ENCODE measurements at regions not wholly inside any gene's neighbourhood (a gene's known extent, or its start where the extent isn't known, plus 50 kb on each side); places are given as distances from the start of the nearest gene placed in this dataset.

DNA sequence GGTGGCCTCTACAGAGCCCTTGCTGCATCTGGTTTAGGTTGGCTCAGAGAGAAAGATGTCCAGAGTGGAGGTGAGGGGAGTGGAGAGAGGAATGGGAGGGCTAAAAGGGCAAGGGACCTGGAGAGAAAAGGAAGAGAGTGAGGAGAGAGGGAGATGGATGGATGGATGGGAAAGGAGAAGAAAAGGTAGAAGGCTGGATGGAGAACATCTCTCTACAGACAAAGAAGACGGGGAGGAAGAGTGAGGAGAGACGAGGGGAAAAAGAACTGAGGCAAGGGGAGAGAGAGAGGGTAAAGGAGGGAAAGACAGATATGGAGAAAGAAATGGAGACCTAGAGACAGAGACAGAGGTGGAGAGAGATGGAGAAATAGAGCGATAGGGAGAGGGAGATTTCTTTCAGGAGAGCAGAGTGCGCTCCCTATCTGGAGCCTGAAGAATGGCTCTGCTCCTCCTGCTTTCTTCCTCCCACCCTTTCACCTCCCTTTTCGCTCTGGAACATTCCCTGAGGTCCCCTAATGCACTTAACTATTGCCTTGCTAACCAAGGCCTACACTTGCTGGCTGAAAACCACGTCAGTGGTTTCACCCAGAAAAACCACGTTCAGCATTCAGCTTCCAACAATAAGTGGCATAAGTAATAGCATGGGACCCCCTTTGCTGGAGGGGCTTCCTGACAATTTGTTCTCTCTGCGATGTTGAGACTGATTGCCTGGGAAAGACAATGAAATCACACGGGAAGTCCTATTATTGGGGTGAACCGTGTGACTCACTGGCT, 286.3 kb downstream of the CDH26 start:
- no TSS peak for BruUV-seq (replicated peaks)
- Histone ChIP-seq H2AFZ (ENCODE audit: low read length) (no peak overlapping the region), H3K9ac (ENCODE audit: low read length) (no peak overlapping the region), H3K4me2 (ENCODE audit: low read length) (no peak overlapping the region), H3K9me3 (ENCODE audit: low read length) (no peaks in the 10 kb centered on the region), H3K9me2 (replicated peaks; ENCODE audit: low read length) (no peaks in the 10 kb centered on the region), H4K20me1 (ENCODE audit: low read length) (no peaks in the 10 kb centered on the region), H3K27me3 (ENCODE audit: low read length) (peaks cover 18% of the 10 kb centered on the region), H3F3A (ENCODE audit: low read length, unreplicated experiment) (no peaks in the 10 kb centered on the region), H3K27ac (ENCODE audit: low read length) (no peak overlapping the region), H3K4me3 (ENCODE audit: low read length) (no peak overlapping the region), H3K36me3 (ENCODE audit: low read depth, low read length) (no peaks in the 10 kb centered on the region), H3K79me2 (ENCODE audit: low read length) (no peaks in the 10 kb centered on the region), H3K4me1 (ENCODE audit: insufficient read depth, low read length) (peaks cover 6% of the 10 kb centered on the region; the same call in 1 of the 2 replicates)
- ChIA-PET CTCF (no interaction called here), POLR2A (ENCODE audit: unreplicated experiment) (no interaction called here)
- ATAC-seq (no peak), DNase-seq (no peak)
- no peak for TF ChIP-seq EZH2phosphoT487 (IDR thresholded peaks at IDR 0.05; ENCODE audit: borderline replicate concordance, low read length)
- TF ChIP-seq, protein P1, sequence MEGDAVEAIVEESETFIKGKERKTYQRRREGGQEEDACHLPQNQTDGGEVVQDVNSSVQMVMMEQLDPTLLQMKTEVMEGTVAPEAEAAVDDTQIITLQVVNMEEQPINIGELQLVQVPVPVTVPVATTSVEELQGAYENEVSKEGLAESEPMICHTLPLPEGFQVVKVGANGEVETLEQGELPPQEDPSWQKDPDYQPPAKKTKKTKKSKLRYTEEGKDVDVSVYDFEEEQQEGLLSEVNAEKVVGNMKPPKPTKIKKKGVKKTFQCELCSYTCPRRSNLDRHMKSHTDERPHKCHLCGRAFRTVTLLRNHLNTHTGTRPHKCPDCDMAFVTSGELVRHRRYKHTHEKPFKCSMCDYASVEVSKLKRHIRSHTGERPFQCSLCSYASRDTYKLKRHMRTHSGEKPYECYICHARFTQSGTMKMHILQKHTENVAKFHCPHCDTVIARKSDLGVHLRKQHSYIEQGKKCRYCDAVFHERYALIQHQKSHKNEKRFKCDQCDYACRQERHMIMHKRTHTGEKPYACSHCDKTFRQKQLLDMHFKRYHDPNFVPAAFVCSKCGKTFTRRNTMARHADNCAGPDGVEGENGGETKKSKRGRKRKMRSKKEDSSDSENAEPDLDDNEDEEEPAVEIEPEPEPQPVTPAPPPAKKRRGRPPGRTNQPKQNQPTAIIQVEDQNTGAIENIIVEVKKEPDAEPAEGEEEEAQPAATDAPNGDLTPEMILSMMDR (conservative IDR thresholded peaks at IDR 0.05; ENCODE audit: low read depth, low read length), result no peak
- no peak for TF ChIP-seq EZH2 (IDR thresholded peaks at IDR 0.05; ENCODE audit: low read length, unreplicated experiment)
- intact Hi-C loops (cut with micrococcal nuclease), result no loop called here

DNA sequence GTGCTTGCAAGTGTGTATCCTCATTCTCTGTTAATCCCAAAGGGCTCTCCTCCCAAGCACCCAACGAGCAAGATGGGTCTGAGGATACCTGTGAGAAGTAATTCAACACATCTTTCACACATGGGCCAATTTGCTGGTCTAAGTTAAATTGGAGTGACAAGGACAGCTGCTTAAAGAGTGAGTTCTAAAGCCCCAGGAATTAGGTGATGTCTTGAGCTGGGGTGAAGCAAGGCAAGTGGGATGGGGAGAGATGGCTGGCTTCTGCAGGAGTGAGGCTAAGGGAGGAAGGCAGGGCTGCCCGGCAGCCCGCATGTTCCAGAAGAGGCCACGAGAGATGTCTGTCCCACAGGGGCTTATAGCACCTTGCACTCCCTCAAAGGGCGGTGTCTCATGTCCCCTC, 288.5 kb downstream of the CDH26 start:
- Histone ChIP-seq H3K4me3 (ENCODE audit: low read length) (no peak overlapping the region), H3K36me3 (ENCODE audit: low read depth, low read length) (no peaks in the 10 kb centered on the region), H3F3A (ENCODE audit: low read length, unreplicated experiment) (no peaks in the 10 kb centered on the region), H2AFZ (ENCODE audit: low read length) (no peak overlapping the region), H3K27me3 (ENCODE audit: low read length) (no peaks in the 10 kb centered on the region), H3K27ac (ENCODE audit: low read length) (no peak overlapping the region), H3K9me2 (replicated peaks; ENCODE audit: low read length) (no peaks in the 10 kb centered on the region), H4K20me1 (ENCODE audit: low read length) (no peaks in the 10 kb centered on the region), H3K9ac (ENCODE audit: low read length) (no peak overlapping the region), H3K79me2 (ENCODE audit: low read length) (no peaks in the 10 kb centered on the region), H3K4me2 (ENCODE audit: low read length) (no peak overlapping the region), H3K9me3 (ENCODE audit: low read length) (no peaks in the 10 kb centered on the region), H3K4me1 (ENCODE audit: insufficient read depth, low read length) (peaks cover 6% of the 10 kb centered on the region; the same call in 1 of the 2 replicates)
- ChIA-PET CTCF (no interaction called here), POLR2A (ENCODE audit: unreplicated experiment) (no interaction called here)
- no peak for ATAC-seq
- no peak for TF ChIP-seq EZH2phosphoT487 (IDR thresholded peaks at IDR 0.05; ENCODE audit: borderline replicate concordance, low read length)
- no peak for TF ChIP-seq EZH2 (IDR thresholded peaks at IDR 0.05; ENCODE audit: low read length, unreplicated experiment)
- TF ChIP-seq, protein P1 (conservative IDR thresholded peaks at IDR 0.05; ENCODE audit: low read depth, low read length), result no peak
- intact Hi-C loops (cut with micrococcal nuclease), result no loop called here
- DNase-seq, result no peak
- BruUV-seq (replicated peaks), result no TSS peak

DNA sequence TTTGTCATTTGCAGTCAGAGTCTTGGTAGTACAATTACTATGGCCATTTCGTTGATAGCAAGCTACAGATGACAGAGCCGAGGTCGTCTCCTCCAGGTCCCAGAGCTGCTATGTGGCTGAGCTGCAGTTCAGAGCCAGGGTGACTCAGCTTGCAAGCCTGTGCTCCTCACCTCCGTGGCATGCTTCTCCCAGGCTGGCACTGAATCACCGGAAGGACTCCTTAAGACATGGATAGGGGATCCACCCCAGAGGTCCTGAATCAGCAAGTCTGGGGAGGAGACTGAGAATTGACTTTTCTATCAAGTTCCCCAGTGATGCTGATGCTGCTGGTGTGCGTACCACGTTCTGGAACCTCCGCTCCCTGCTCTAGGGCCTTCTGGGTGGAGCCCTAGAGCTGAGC, 291.2 kb downstream of the CDH26 start:
- Histone ChIP-seq H4K20me1 (ENCODE audit: low read length) (no peaks in the 10 kb centered on the region), H3F3A (ENCODE audit: low read length, unreplicated experiment) (no peaks in the 10 kb centered on the region), H3K9ac (ENCODE audit: low read length) (no peak overlapping the region), H3K27ac (ENCODE audit: low read length) (no peak overlapping the region), H3K4me2 (ENCODE audit: low read length) (no peak overlapping the region), H3K9me3 (ENCODE audit: low read length) (no peaks in the 10 kb centered on the region), H3K27me3 (ENCODE audit: low read length) (no peaks in the 10 kb centered on the region), H2AFZ (ENCODE audit: low read length) (no peak overlapping the region), H3K9me2 (replicated peaks; ENCODE audit: low read length) (no peaks in the 10 kb centered on the region), H3K4me1 (ENCODE audit: insufficient read depth, low read length) (peaks cover 6% of the 10 kb centered on the region; the same call in 1 of the 2 replicates), H3K79me2 (ENCODE audit: low read length) (no peaks in the 10 kb centered on the region), H3K4me3 (ENCODE audit: low read length) (no peak overlapping the region), H3K36me3 (ENCODE audit: low read depth, low read length) (no peaks in the 10 kb centered on the region)
- TF ChIP-seq EZH2 (IDR thresholded peaks at IDR 0.05; ENCODE audit: low read length, unreplicated experiment) (no peak), EZH2phosphoT487 (IDR thresholded peaks at IDR 0.05; ENCODE audit: borderline replicate concordance, low read length) (no peak)
- TF ChIP-seq, protein P1 (conservative IDR thresholded peaks at IDR 0.05; ENCODE audit: low read depth, low read length), result no peak
- ChIA-PET CTCF (no interaction called here), POLR2A (ENCODE audit: unreplicated experiment) (no interaction called here)
- intact Hi-C loops (cut with micrococcal nuclease), result no loop called here
- ATAC-seq (peak; percentile 43), DNase-seq (peak; percentile 71)
- no TSS peak for BruUV-seq (replicated peaks)
